IPS-20b (cell line): ENCODE measurements at regions not wholly inside any gene's neighbourhood (a gene's known extent, or its start where the extent isn't known, plus 50 kb on each side); places are given as distances from the start of the nearest gene placed in this dataset.

Source experiments
- H3K27ac ChIP-seq: one replicate; pipeline ENCODE4 v1.5.1; 2013; ENCODE audit warnings: low read length
- H3K27me3 ChIP-seq: 2 replicates; pipeline ENCODE4 v1.6.1; 2013; ENCODE audit warnings: mild to moderate bottlenecking, low read length, inconsistent platforms; ENCODE audit not compliant: insufficient read depth
- H3K36me3 ChIP-seq: 2 replicates; pipeline ENCODE4 v1.6.1; 2013; ENCODE audit warnings: low read depth, mild to moderate bottlenecking, inconsistent platforms, low read length, moderate library complexity; ENCODE audit not compliant: insufficient read depth
- H3K4me1 ChIP-seq: 2 replicates; pipeline ENCODE4 v1.6.1; 2013; ENCODE audit warnings: mild to moderate bottlenecking, control low read depth, inconsistent platforms, low read length, moderate library complexity; ENCODE audit not compliant: insufficient read depth
- H3K4me3 ChIP-seq: 2 replicates; pipeline ENCODE4 v1.5.1; 2013; ENCODE audit warnings: mild to moderate bottlenecking, low read length, inconsistent platforms
- H3K9ac ChIP-seq: 2 replicates; pipeline ENCODE4 v1.6.1; 2013; ENCODE audit warnings: low read depth, mild to moderate bottlenecking, inconsistent platforms, low read length, moderate library complexity
- H3K9me3 ChIP-seq: 2 replicates; pipeline ENCODE4 v1.6.1; 2013; ENCODE audit warnings: mild to moderate bottlenecking, low read depth, low read length, inconsistent platforms; ENCODE audit not compliant: insufficient read depth

DNA sequence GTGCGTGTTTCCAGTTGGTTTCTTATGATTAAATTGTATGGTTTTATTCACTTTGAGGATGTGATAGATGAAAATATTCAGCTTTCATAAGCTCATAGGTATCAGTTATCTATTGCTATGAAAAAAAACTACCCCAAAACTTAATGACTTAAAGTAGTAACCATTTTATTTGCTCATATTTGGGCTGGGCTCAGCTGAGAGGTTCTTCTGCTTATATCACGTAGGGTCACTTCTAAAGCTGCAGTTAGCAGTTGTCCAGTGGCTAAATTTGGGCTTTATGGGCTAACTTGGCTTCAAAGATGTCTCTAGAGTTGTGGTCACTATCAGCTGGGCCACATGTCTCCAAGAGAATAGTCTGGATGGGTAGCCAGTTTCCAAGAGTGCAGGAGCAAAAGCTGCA, 206.4 kb upstream of the LYPLAL1 start:
- no peaks in the 10 kb centered on the region for H3K4me1 ChIP-seq
- H3K4me3 ChIP-seq, result no peak overlapping the region
- H3K27ac ChIP-seq, result no peak overlapping the region
- H3K9ac ChIP-seq, result no peak overlapping the region
- peaks cover 2% of the 10 kb centered on the region; the same call in 1 of the 2 replicates for H3K9me3 ChIP-seq
- H3K27me3 ChIP-seq, result no peaks in the 10 kb centered on the region
- no peaks in the 10 kb centered on the region for H3K36me3 ChIP-seq

DNA sequence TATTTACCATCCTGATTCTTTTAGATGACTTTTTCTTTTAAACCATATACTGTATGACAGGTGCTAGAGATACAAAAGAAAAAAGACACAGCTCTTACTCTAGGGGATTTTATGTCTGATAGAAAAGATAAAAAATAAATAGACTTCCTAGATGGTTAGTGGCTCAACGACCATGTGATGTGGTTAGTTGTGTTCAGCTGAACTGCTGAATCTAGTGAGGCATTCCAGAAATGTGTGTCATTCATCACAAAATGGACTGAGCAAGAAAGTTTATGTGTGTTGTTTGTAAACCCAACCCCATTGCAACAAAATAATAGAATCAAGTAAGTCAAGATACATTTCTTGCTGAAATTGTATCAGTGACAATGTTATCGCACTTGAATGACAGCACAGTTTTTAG, 205.8 kb upstream of the LYPLAL1 start:
- Histone ChIP-seq H3K9ac (no peak overlapping the region), H3K4me3 (no peak overlapping the region), H3K9me3 (peaks cover 8% of the 10 kb centered on the region; the same call in 1 of the 2 replicates), H3K27me3 (no peaks in the 10 kb centered on the region), H3K27ac (no peak overlapping the region), H3K4me1 (no peaks in the 10 kb centered on the region), H3K36me3 (no peaks in the 10 kb centered on the region)

DNA sequence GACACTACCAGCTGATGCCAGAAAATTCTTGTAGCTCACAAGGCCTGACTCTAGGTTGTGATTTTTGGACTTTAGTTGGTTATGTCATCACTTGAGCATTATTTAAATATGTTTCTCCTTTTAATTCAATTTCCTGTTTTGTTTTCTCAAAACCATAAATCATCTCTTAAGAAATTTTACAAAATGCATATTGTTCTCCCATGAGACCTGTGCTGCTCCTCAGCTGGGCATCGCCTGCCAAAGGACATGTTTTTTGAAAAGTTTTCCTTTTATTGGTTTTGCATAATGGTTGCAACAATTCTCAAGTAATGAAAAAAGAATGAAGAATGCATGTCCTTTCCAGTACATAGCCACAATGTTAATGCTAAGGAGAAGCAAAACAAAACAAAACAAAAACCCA, 204.7 kb upstream of the LYPLAL1 start:
- no peak overlapping the region for H3K27ac ChIP-seq
- no peak overlapping the region for H3K4me3 ChIP-seq
- no peaks in the 10 kb centered on the region for H3K27me3 ChIP-seq
- no peaks in the 10 kb centered on the region for H3K36me3 ChIP-seq
- H3K9me3 ChIP-seq, result peaks cover 13% of the 10 kb centered on the region
- H3K4me1 ChIP-seq, result no peaks in the 10 kb centered on the region
- H3K9ac ChIP-seq, result no peak overlapping the region

DNA sequence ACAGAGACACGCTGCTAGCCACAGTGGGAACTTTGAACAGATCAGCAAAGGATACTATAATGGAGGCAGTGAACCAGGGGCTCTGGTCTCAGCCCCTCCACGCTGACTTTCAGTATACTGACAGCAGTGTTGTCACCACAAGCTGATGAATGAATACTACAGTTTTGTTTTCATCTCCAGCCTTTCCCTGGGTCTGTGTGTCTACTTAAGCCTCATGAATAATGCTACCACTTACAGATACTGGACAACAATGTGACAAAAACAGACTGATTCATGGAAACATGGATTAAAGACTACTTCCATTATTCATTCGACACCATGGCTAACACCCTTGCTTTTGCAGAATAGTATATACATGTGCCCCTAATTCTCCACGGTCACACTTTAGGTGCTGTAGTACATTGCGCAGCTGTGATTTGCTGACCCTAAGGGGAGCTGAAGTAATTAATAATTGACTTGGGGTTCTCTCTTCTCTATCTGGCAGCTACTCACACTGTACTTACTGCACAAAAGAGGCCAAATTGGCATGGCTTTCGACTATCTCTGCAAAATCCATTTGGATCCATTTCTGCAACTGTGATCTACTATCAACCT, 203.2 kb upstream of the LYPLAL1 start:
- H3K27me3 ChIP-seq, result no peaks in the 10 kb centered on the region
- H3K36me3 ChIP-seq, result no peaks in the 10 kb centered on the region
- no peak overlapping the region for H3K9ac ChIP-seq
- peaks cover 13% of the 10 kb centered on the region for H3K9me3 ChIP-seq
- no peaks in the 10 kb centered on the region for H3K4me1 ChIP-seq
- H3K27ac ChIP-seq, result no peak overlapping the region
- H3K4me3 ChIP-seq, result no peak overlapping the region

DNA sequence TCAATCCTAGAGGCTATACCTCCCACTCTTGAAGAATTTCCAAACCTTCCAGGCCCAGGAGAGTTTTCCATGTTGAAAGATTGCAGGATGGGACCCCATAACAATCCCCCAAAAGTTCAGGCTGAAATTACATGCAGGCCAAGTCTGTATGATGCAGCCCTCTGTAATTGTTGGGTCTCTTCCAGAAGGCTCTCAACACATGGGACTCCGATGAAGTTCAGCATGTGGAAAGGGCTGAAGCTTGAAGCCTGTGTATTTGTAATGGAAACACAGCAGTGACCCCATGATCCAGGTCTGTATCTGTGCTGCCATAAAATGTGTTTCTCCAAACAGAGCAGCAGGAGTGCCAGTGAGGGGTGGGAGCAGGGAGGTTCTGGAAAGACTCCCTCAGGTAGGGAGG, 202.5 kb upstream of the LYPLAL1 start:
- no peaks in the 10 kb centered on the region for H3K4me1 ChIP-seq
- H3K36me3 ChIP-seq, result no peaks in the 10 kb centered on the region
- H3K4me3 ChIP-seq, result no peak overlapping the region
- no peaks in the 10 kb centered on the region for H3K27me3 ChIP-seq
- H3K27ac ChIP-seq, result no peak overlapping the region
- H3K9me3 ChIP-seq, result peaks cover 13% of the 10 kb centered on the region
- H3K9ac ChIP-seq, result no peak overlapping the region

DNA sequence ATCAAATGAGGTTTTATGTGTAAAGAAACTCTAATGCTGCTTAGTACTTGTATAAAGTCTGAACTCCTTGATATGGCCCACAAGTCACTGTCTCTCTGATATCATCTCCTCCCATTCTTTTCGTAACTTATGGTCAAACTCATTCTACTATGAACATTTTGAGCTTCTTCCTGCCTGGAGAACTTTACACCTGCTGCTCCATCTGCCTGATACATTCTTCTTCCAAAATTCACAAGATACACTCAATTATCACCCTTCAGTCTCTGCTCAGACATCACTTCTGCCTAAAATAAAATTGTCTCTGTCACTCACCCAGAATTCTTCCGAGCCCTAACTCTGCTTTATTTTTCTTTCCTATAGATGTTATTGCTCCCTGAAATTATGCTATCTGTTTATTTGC, 192.8 kb upstream of the LYPLAL1 start:
- H3K4me3 ChIP-seq, result no peak overlapping the region
- H3K9ac ChIP-seq, result no peak overlapping the region
- no peaks in the 10 kb centered on the region for H3K27me3 ChIP-seq
- no peaks in the 10 kb centered on the region for H3K4me1 ChIP-seq
- H3K36me3 ChIP-seq, result no peaks in the 10 kb centered on the region
- H3K27ac ChIP-seq, result no peak overlapping the region
- no peaks in the 10 kb centered on the region for H3K9me3 ChIP-seq

DNA sequence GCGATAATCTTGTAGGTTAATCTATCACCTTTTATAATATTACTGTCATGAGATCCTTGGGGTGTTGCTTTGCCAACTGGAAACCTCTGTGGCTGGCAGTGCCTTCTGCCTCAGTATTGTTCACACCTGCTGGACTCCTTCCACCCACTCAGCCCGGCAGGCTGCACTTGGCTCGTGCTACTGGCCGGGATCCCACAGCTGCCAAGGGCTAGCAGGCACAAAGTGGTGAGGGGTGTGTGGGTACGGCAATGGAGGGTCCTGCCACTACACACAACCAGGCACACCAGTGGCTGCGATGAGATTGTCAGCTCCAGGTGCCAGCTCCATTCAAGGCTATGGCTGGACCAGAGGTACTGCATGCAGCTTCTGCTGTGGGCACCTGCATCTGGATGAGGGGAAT, 191.2 kb upstream of the LYPLAL1 start:
- no peaks in the 10 kb centered on the region for H3K9me3 ChIP-seq
- H3K4me3 ChIP-seq, result no peak overlapping the region
- H3K27me3 ChIP-seq, result no peaks in the 10 kb centered on the region
- no peaks in the 10 kb centered on the region for H3K36me3 ChIP-seq
- H3K4me1 ChIP-seq, result no peaks in the 10 kb centered on the region
- H3K27ac ChIP-seq, result no peak overlapping the region
- no peak overlapping the region for H3K9ac ChIP-seq

DNA sequence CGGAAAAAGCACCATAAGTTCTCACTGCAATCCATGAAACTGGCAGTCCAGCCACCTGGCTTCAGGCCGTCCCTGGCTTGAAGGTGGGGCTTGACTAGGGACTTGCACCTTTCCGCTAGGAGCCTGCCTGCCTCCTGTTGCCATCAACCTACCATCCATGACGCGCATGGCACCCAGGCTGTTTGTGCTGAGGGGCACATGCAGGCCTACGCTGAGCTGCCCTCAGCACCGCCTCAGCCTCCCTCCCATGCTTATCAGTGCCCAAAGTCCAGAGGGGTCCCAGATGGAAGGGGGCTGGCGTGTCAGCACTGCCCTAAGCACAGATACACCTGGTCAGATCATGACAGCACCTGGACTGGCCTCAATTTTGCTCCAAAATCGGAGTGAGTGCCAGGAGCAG, 190.2 kb upstream of the LYPLAL1 start:
- no peak overlapping the region for H3K4me3 ChIP-seq
- H3K36me3 ChIP-seq, result no peaks in the 10 kb centered on the region
- H3K27ac ChIP-seq, result no peak overlapping the region
- H3K4me1 ChIP-seq, result no peaks in the 10 kb centered on the region
- H3K9me3 ChIP-seq, result no peaks in the 10 kb centered on the region
- H3K27me3 ChIP-seq, result no peaks in the 10 kb centered on the region
- no peak overlapping the region for H3K9ac ChIP-seq

DNA sequence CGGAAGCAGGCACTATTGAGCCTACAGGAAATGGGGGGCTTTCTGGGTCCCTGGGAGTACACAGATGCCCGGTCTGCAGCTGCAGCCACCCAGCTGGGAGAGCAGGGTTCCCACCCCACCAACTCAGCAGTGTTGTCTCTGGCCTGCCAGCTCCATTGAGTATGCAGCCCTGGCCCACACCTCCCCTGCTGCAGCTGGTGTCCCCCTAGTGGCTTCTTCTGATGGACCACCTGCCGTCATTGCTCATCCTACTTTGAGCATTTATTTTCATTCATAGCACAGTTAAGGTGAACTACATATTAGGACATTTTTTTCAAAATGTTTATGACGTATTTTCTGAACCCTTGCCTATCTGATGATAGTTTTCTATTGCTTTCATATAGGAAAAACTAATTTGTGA, 189.8 kb upstream of the LYPLAL1 start:
- Histone ChIP-seq H3K9ac (no peak overlapping the region), H3K9me3 (no peaks in the 10 kb centered on the region), H3K36me3 (no peaks in the 10 kb centered on the region), H3K4me3 (no peak overlapping the region), H3K27ac (no peak overlapping the region), H3K27me3 (no peaks in the 10 kb centered on the region), H3K4me1 (no peaks in the 10 kb centered on the region)

DNA sequence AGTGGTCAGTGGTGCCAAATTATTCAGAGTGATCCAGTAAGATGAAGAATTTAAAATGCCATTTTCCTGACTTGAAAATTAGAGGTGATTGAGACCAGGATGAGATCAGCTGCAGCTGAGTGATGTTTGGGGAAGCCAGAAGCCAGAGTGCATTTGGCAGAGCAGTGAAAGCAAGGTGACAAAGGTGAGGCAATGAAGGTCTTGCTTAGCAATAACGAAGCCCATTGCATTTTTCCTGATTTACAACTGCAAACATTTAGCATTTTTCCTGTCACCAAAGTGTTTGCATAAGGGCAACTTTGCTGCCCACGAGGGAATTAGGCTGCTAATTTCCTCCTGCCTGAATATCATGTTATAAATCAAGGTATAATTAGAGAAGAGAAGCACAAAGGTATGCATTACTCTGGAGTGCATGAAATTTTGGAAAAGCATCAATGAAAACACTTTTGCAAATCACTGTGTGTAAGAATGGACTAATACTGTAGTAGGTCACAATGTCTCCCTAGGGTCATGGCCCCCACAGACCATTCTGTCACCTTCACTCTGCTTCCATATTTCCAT, 188.2 kb upstream of the LYPLAL1 start:
- H3K4me1 ChIP-seq, result no peaks in the 10 kb centered on the region
- H3K27ac ChIP-seq, result no peak overlapping the region
- no peak overlapping the region for H3K9ac ChIP-seq
- H3K4me3 ChIP-seq, result no peak overlapping the region
- H3K9me3 ChIP-seq, result no peaks in the 10 kb centered on the region
- H3K27me3 ChIP-seq, result no peaks in the 10 kb centered on the region
- H3K36me3 ChIP-seq, result no peaks in the 10 kb centered on the region

DNA sequence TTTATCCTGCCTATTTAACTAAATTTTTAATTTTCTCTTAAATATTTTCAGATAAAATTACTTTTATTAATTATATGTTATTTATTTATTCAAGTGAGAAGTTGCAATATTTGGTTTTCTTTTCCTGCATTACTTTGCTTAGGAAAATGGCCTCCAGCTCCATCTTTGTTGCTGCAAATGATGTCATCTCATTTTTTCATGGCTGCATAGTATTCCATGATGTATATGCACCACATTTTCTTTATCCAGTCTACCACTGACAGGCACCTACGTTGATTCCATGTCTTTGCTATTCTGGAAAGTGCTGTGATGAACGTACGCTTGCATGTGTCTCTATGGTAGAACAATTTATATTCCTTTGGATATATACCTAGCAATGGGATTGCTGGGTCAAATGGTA, 186.9 kb upstream of the LYPLAL1 start:
- Histone ChIP-seq H3K4me3 (no peak overlapping the region), H3K27me3 (no peaks in the 10 kb centered on the region), H3K4me1 (no peaks in the 10 kb centered on the region), H3K9ac (no peak overlapping the region), H3K9me3 (no peaks in the 10 kb centered on the region), H3K36me3 (no peaks in the 10 kb centered on the region), H3K27ac (no peak overlapping the region)

DNA sequence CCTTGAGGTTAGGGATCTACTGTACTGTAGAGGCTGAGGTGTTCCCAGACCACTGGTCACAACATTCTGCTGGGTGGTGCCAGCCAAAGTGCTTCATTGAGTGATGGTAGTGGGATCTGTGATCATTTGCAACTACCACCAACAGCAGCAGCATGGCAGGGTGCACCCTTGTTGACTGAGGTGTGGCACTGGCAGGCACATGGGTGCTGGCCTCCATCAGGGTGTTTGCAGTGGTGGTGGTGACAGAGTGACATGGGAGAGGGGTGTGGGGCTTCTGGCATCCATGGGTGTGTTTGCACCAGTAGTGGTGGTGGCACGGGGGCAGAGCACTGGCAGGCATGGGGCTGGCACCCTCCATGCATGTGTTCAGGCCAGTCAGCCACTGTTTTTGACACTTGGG, 183.7 kb upstream of the LYPLAL1 start:
- Histone ChIP-seq H3K36me3 (no peaks in the 10 kb centered on the region), H3K9ac (no peak overlapping the region), H3K4me1 (no peaks in the 10 kb centered on the region), H3K27ac (no peak overlapping the region), H3K4me3 (no peak overlapping the region), H3K9me3 (no peaks in the 10 kb centered on the region), H3K27me3 (no peaks in the 10 kb centered on the region)
